ENCODE measurements at regions not wholly inside any gene's neighbourhood (a gene's known extent, or its start where the extent isn't known, plus 50 kb on each side); places are given as distances from the start of the nearest gene placed in this dataset.

DNA sequence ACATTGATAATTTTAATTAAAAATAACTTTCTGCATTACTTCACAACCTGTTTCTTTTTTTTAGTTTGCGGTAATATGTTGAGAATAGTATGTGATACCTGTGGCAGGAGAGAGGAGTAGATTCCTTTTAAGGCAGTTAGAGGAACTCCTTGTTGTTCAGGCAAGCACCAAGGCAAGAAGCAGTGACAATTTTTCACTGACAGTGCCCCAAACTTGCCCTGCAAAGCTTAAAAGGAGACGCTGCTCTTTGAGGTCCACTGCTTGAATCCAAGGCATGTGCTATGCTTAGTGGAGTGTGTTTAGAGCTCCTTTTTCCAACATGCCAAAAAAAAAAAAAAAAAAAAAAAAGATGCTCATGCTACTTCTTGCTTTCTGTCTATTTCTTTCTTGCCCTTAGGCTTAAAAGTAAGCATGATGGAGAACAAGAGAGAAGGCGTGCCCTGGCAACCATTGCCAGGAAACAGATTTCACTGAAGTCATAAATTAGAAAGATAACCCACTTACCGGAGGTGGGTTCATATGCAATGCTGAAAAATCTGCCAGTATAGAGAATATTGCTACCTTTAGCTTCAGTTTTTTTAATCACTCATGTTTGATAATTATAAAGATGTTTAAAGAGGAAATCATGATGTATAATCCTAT lies 58.3 kb upstream of the DYRK2 start:
- Histone ChIP-seq H4K20me1 (replicated peaks; ENCODE audit: control insufficient read depth, extremely low read depth, insufficient read depth, low read length) (no peaks in the 10 kb centered on the region), H3K27ac (ENCODE audit: insufficient read depth, low read depth, low read length) (no peak overlapping the region), H3K4me2 (ENCODE audit: insufficient read depth, low read length) (no peak overlapping the region), H3K9me3 (replicated peaks; ENCODE audit: control insufficient read depth, insufficient read depth, low read length) (no peaks in the 10 kb centered on the region), H3K4me3 (replicated peaks in 1 of 3; ENCODE audit: insufficient read depth in 1 of 3, low read depth in 1 of 3, low read length in 3 of 3) (no peak overlapping the region), H3K36me3 (ENCODE audit: control insufficient read depth in 2 of 2, extremely low read depth in 1 of 2, insufficient read depth in 2 of 2, low read length in 2 of 2) (no peaks in the 10 kb centered on the region), H2AFZ (ENCODE audit: low read depth, low read length) (no peak overlapping the region), H3K79me2 (ENCODE audit: control insufficient read depth, insufficient read depth, low read length) (no peaks in the 10 kb centered on the region), H3K9me1 (replicated peaks; ENCODE audit: control insufficient read depth, extremely low read depth, insufficient read depth, low read length) (no peaks in the 10 kb centered on the region), H3K9ac (replicated peaks; ENCODE audit: extremely low read depth, insufficient read depth, low read length) (no peak overlapping the region), H3K27me3 (ENCODE audit: control insufficient read depth in 2 of 2, insufficient read depth in 2 of 2, low read length in 2 of 2) (no peaks in the 10 kb centered on the region), H3K4me1 (ENCODE audit: control insufficient read depth, extremely low read depth, insufficient read depth, low read length) (no peaks in the 10 kb centered on the region)
- FAIRE-seq (no peak), DNase-seq (ENCODE audit: low read depth, low spot score) (no peak)
- BruUV-seq (replicated peaks): no TSS peak
- POLR2A ChIA-PET: no interaction called here
- intact Hi-C loops (cut with micrococcal nuclease): no loop called here
- CTCF ChIA-PET: no interaction called here
- dilution Hi-C loops (cut with MboI; ENCODE audit: extremely low pct_ligation_motif_present, low sequenced_read_pairs): no loop called here
- TF ChIP-seq MAX (IDR thresholded peaks at IDR 0.05; ENCODE audit: insufficient read depth, insufficient read length): no peak
- no peak for TF ChIP-seq JUN (IDR thresholded peaks at IDR 0.05; ENCODE audit: borderline replicate concordance, insufficient read depth, insufficient read length, low read depth)
- no peak for TF ChIP-seq POLR2A (IDR thresholded peaks at IDR 0.05; ENCODE audit: low read depth, low read length)
- no peak for TF ChIP-seq POLR2AphosphoS5 (IDR thresholded peaks at IDR 0.05; ENCODE audit: insufficient read depth, low read depth, low read length)
- no peak for TF ChIP-seq FOS (IDR thresholded peaks at IDR 0.05; ENCODE audit: borderline replicate concordance, insufficient read depth, low read length)
- TF ChIP-seq CTCF (IDR thresholded peaks at IDR 0.05; ENCODE audit: extremely low read depth in 1 of 2, insufficient read depth in 1 of 2, low read depth in 1 of 2, low read length in 2 of 2): no peak
- no peak for TF ChIP-seq GATA2 (IDR thresholded peaks at IDR 0.05; ENCODE audit: insufficient read depth, insufficient read length, low read depth, low read length)
- TF ChIP-seq EZH2 (IDR thresholded peaks at IDR 0.05; ENCODE audit: borderline replicate concordance, low read depth, low read length, severe bottlenecking): no peak
- TF ChIP-seq MYC (IDR thresholded peaks at IDR 0.05; ENCODE audit: low read depth, low read length): no peak
